ENCODE measurements at regions not wholly inside any gene's neighbourhood (a gene's known extent, or its start where the extent isn't known, plus 50 kb on each side); places are given as distances from the start of the nearest gene placed in this dataset.

DNA sequence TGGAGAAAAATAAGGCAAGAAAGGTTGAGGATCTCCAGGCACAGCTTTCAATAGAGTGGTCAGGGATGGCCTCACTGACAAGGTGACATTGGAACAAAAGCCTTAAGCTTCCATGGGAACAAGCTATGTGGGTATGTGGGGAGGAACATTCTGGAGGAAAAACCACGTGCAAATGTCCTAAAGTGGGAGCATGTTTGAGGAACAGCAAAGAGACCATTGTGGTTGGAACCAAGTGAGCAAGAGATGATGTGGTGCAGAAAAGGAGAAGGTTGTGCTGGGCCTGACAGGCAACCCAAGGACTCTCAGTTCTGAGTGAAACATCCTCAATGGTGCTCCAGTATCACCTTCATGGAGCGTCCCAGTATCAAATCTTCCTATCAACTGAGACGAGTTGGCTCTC, 184.0 kb downstream of the CAND1 start:
- no TSS peak for BruUV-seq (replicated peaks)
- intact Hi-C loops (cut with micrococcal nuclease; ENCODE audit: unreplicated experiment) = no loop called here
- CTCF ChIA-PET = no interaction called here
- no peaks in the 10 kb centered on the region for H3K36me3 ChIP-seq (ENCODE audit: insufficient read depth, low read length, poor library complexity, severe bottlenecking)
- peaks cover 18% of the 10 kb centered on the region for H3K4me1 ChIP-seq (ENCODE audit: insufficient read depth, low read length, poor library complexity, severe bottlenecking)
- TF ChIP-seq, protein P1, sequence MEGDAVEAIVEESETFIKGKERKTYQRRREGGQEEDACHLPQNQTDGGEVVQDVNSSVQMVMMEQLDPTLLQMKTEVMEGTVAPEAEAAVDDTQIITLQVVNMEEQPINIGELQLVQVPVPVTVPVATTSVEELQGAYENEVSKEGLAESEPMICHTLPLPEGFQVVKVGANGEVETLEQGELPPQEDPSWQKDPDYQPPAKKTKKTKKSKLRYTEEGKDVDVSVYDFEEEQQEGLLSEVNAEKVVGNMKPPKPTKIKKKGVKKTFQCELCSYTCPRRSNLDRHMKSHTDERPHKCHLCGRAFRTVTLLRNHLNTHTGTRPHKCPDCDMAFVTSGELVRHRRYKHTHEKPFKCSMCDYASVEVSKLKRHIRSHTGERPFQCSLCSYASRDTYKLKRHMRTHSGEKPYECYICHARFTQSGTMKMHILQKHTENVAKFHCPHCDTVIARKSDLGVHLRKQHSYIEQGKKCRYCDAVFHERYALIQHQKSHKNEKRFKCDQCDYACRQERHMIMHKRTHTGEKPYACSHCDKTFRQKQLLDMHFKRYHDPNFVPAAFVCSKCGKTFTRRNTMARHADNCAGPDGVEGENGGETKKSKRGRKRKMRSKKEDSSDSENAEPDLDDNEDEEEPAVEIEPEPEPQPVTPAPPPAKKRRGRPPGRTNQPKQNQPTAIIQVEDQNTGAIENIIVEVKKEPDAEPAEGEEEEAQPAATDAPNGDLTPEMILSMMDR (conservative IDR thresholded peaks at IDR 0.05; ENCODE audit: low read depth, low read length) = no peak
- no peak for TF ChIP-seq EZH2 (IDR thresholded peaks at IDR 0.05; ENCODE audit: borderline replicate concordance, low read depth, low read length, poor library complexity, severe bottlenecking)
- no peaks in the 10 kb centered on the region for H3K27me3 ChIP-seq (replicated peaks; ENCODE audit: insufficient read depth, low read depth, low read length, poor library complexity)
- POLR2A ChIA-PET (ENCODE audit: low non-redundant PET) = interaction anchor here (0.7 kb wide), 1 partner anchor 495 kb away, joined by 4 read pairs; no protein-coding TSS in a partner anchor
- no peaks in the 10 kb centered on the region for H3K9me3 ChIP-seq (ENCODE audit: low read depth, low read length, poor library complexity, severe bottlenecking)
- no peak overlapping the region for H3K4me3 ChIP-seq (ENCODE audit: low read depth, low read length, poor library complexity, severe bottlenecking)
- H3K27ac ChIP-seq (ENCODE audit: low read depth, low read length, poor library complexity, severe bottlenecking) = no peak overlapping the region
- DNase-seq (ENCODE audit: low spot score) = no peak

DNA sequence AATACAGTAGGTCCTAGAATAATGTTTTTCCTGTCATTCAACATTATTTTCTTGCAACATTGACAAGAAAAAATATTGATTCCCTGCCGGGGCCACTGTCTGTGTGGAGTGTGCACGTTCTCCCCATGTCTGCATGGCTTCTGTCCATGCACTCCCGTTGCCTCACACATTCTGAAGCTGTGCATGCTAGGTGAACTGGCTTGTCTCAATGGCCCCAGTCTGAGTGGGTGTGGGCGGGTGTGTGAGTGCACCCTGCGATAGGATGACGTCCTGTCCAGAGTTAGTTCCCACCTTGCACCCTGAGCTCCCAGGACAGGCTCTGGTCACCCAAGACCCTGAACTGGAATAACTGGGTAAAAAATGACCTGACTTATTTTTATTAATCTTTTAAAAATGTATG, 186.1 kb downstream of the CAND1 start:
- no peak for DNase-seq (ENCODE audit: low spot score)
- Histone ChIP-seq H3K4me3 (ENCODE audit: low read depth, low read length, poor library complexity, severe bottlenecking) (no peak overlapping the region), H3K27me3 (replicated peaks; ENCODE audit: insufficient read depth, low read depth, low read length, poor library complexity) (no peaks in the 10 kb centered on the region), H3K27ac (ENCODE audit: low read depth, low read length, poor library complexity, severe bottlenecking) (no peak overlapping the region), H3K9me3 (ENCODE audit: low read depth, low read length, poor library complexity, severe bottlenecking) (no peaks in the 10 kb centered on the region), H3K36me3 (ENCODE audit: insufficient read depth, low read length, poor library complexity, severe bottlenecking) (no peaks in the 10 kb centered on the region), H3K4me1 (ENCODE audit: insufficient read depth, low read length, poor library complexity, severe bottlenecking) (peaks cover 18% of the 10 kb centered on the region)
- intact Hi-C loops (cut with micrococcal nuclease; ENCODE audit: unreplicated experiment) = no loop called here
- BruUV-seq (replicated peaks) = no TSS peak
- CTCF ChIA-PET = no interaction called here
- POLR2A ChIA-PET (ENCODE audit: low non-redundant PET) = no interaction called here
- TF ChIP-seq EZH2 (IDR thresholded peaks at IDR 0.05; ENCODE audit: borderline replicate concordance, low read depth, low read length, poor library complexity, severe bottlenecking) = no peak
- TF ChIP-seq, protein P1 (conservative IDR thresholded peaks at IDR 0.05; ENCODE audit: low read depth, low read length) = no peak

DNA sequence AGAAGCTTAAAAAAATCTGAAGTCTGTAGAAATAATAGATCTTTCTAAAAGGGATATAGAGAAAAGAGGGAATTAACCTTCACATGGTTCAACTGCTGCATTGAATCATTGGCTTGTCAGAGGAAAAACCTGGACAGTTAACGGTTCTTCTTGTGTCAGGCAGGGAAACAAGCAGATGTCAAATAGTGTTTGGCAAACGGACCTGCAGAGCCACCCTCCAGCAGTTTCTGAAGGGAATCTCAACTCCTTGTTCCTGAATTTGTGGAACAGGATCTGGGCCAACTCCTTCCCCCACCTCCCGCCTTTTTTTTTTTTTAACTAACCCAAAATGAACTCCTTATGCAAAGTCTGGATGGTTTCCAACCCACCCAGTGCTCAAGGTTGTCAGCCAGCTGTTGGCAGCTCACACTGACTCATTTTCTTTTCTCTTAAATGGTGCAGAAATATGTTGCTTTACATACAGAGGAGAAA, 187.3 kb downstream of the CAND1 start:
- no peak overlapping the region for H3K27ac ChIP-seq (ENCODE audit: low read depth, low read length, poor library complexity, severe bottlenecking)
- H3K27me3 ChIP-seq (replicated peaks; ENCODE audit: insufficient read depth, low read depth, low read length, poor library complexity) = no peaks in the 10 kb centered on the region
- intact Hi-C loops (cut with micrococcal nuclease; ENCODE audit: unreplicated experiment) = no loop called here
- no peaks in the 10 kb centered on the region for H3K36me3 ChIP-seq (ENCODE audit: insufficient read depth, low read length, poor library complexity, severe bottlenecking)
- H3K9me3 ChIP-seq (ENCODE audit: low read depth, low read length, poor library complexity, severe bottlenecking) = no peaks in the 10 kb centered on the region
- TF ChIP-seq, protein P1 (conservative IDR thresholded peaks at IDR 0.05; ENCODE audit: low read depth, low read length) = no peak
- no peak for TF ChIP-seq EZH2 (IDR thresholded peaks at IDR 0.05; ENCODE audit: borderline replicate concordance, low read depth, low read length, poor library complexity, severe bottlenecking)
- no peak overlapping the region for H3K4me3 ChIP-seq (ENCODE audit: low read depth, low read length, poor library complexity, severe bottlenecking)
- CTCF ChIA-PET = no interaction called here
- peaks cover 18% of the 10 kb centered on the region for H3K4me1 ChIP-seq (ENCODE audit: insufficient read depth, low read length, poor library complexity, severe bottlenecking)
- BruUV-seq (replicated peaks) = no TSS peak
- POLR2A ChIA-PET (ENCODE audit: low non-redundant PET) = no interaction called here
- DNase-seq (ENCODE audit: low spot score) = peak; percentile 72

Measured in A673 (cell line).